C4-2B (cell line): ENCODE measurements at regions not wholly inside any gene's neighbourhood (a gene's known extent, or its start where the extent isn't known, plus 50 kb on each side); places are given as distances from the start of the nearest gene placed in this dataset.

Source experiments
- H3K27ac ChIP-seq: fragments of 450-650 bp; 2 replicates; pipeline ENCODE4 v1.5.1; 2017
- ZFX ChIP-seq: fragments of 450-650 bp; IDR thresholded peaks from 2 replicates; pipeline ENCODE4 v1.6.1; 2017
- TF ChIP-seq, protein P1 (sequence below): fragments of 450-650 bp; conservative IDR thresholded peaks from 2 replicates; pipeline ENCODE4 v1.5.1; 2017; ENCODE audit warnings: mild to moderate bottlenecking

DNA sequence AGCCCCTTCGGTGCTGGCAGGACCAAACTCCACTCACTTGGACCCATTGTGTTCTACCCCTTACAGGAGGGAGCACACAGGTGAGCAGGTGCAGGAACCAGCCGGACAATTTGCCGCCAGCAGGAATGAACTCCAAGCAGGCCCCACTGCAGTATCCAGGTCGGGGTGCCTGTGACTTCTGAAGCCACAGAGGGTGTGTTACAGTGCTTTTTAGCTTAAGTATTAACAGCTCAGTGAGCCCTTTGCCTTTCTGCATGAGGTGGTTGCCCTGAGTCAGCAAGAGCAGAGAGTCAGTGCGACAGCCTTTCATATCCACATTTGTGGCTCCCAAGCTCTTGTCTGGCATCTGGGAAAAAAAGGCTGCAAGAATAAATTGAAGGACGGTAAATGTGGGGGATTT lies 366.6 kb upstream of the LRRC4C start:
- TF ChIP-seq ZFX: no peak
- TF ChIP-seq, protein P1, sequence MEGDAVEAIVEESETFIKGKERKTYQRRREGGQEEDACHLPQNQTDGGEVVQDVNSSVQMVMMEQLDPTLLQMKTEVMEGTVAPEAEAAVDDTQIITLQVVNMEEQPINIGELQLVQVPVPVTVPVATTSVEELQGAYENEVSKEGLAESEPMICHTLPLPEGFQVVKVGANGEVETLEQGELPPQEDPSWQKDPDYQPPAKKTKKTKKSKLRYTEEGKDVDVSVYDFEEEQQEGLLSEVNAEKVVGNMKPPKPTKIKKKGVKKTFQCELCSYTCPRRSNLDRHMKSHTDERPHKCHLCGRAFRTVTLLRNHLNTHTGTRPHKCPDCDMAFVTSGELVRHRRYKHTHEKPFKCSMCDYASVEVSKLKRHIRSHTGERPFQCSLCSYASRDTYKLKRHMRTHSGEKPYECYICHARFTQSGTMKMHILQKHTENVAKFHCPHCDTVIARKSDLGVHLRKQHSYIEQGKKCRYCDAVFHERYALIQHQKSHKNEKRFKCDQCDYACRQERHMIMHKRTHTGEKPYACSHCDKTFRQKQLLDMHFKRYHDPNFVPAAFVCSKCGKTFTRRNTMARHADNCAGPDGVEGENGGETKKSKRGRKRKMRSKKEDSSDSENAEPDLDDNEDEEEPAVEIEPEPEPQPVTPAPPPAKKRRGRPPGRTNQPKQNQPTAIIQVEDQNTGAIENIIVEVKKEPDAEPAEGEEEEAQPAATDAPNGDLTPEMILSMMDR: no peak
- 0 out of 2 replicates have a peak overlapping the region, but pooled peaks have one; percentile 14 for H3K27ac ChIP-seq

DNA sequence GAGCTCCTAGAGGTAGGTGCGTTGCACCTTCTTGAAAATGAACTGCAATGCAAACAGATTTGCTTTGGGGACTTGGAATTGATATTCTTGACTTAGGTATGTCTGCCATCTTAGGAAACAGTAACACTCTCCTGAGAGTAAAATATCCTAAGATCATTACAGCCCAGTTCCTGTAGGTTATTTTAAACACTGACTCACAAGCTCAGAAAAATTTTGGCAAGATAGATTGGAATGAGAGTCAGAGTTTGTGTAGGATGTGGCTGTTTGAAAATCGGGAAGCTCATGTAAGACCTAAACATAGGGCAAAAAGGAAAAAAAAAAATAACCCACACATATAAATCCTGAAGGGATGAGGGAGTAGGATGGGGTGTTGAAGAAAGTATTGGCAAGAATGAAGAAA lies 377.0 kb upstream of the LRRC4C start:
- H3K27ac ChIP-seq: no peak overlapping the region
- TF ChIP-seq ZFX: no peak
- TF ChIP-seq, protein P1: no peak

DNA sequence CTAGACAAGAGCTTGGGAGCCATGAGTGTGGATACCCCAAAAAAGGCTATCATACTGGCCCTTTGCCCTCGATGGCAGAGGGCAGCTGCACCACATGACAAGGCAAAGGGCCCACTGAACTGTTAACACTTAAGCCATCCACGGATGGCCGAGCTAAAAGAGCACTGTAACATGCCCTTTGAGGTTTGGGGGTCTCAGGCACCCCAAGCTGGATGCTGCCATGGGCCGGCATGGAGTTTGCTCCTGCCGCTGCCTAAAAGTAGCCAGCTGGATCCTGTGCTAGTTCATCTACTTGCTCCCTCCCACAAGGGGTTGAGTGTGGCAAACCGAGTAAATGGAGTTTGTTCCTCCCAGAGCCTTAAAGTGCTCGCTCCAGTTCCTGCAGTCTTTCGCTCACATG lies 383.2 kb upstream of the LRRC4C start:
- no peak overlapping the region for H3K27ac ChIP-seq
- TF ChIP-seq ZFX: no peak

DNA sequence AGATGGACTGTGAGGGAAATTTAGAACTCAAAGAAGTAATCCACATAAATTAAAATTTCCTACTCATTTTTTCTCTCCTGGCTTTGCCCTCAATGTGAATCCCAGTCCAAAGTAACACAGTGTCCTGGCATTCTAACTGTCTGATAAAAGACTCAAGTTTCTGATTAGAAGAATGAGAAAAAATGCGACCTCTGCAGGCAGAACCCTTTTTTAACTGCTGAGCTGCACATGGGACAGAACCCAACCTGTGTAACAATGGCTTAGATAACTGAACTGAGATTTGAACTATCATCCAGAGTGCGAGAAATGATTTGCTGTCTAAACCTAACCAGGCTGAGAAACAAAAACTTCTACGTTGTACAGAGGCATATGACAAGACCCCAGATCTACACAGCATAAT lies 385.6 kb upstream of the LRRC4C start:
- TF ChIP-seq, protein P1: peak; percentile 7; the same call in 1 of the 2 replicates
- no peak for TF ChIP-seq ZFX
- no peak overlapping the region for H3K27ac ChIP-seq

DNA sequence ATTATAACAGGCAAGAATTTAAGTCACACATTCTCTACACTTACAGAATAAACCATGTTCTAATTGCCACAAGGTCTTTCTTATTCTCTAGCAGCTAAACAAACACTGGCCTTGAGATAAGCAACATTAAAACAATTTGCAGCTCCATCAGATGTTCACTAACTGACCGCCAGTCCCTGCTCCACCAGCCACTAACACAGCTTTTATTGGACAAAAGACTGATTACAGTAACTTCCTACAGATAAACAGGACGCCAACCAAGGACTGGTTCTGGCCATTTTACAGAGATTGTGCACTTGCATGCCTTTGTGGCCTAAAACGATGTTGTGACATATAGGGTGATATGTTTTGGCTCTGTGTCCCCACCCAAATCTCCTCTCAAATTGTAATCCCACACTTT lies 388.9 kb upstream of the LRRC4C start:
- TF ChIP-seq ZFX: no peak
- TF ChIP-seq, protein P1: no peak
- H3K27ac ChIP-seq: no peak overlapping the region

DNA sequence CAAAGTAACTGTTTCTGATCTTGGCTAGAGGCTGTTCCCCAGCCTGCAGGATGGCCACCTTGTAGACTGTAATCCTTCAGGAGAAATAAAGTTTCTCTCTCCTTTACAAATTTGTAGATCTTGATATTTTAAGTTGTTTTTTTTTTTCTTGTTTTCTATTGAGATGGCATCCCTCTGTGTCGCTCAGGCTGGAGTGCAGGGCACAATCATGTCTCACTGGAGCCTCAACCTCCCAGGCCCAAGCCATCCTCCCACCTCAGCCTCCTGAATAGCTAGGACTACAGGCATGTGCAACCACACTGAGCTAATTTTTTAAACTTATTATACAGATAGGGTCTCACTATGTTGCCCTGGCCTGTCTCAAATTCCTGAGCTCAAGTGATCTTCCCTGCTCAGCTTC lies 389.8 kb upstream of the LRRC4C start:
- TF ChIP-seq, protein P1: no peak
- no peak for TF ChIP-seq ZFX
- H3K27ac ChIP-seq: no peak overlapping the region

DNA sequence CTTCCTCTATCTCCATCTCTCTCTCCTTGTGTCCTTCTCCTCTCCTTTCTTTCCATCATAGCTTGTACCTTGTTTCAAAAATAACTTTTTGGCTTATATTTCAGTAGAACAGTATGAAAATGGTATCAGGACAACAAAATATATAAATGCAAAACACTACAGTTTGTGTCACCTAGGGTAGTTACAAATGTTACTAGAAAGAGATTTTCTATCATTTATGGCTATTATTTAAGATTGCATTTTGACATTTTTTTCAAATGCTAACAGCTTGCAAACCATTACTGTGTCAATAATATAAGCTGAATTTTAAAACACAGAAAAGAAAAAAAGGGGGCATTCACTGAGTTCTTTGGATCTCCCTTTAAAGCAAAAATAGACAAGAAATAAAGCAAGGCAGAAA lies 392.3 kb upstream of the LRRC4C start:
- TF ChIP-seq ZFX: no peak
- TF ChIP-seq, protein P1: no peak
- no peak overlapping the region for H3K27ac ChIP-seq

DNA sequence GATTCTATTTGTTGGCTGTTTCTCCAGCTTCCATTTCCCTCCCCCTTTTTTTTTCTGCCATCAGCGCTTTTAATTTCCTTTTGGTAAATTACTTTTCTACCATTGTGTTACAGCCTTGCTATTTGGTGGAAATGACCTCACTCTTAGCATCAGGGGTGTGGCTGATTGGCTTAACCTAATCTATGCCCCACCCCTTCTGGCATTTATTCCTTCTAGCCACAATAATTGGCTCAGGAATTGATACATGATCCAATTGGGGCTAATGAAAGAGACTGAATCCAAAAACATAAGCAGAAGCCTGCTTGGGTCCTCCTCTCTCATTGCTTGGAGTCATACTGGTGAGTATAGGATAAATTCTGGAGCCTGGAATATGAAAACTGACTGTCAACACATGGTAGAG lies 402.4 kb upstream of the LRRC4C start:
- TF ChIP-seq ZFX: no peak
- TF ChIP-seq, protein P1: no peak
- no peak overlapping the region for H3K27ac ChIP-seq
